ENCODE measurements at regions not wholly inside any gene's neighbourhood (a gene's known extent, or its start where the extent isn't known, plus 50 kb on each side); places are given as distances from the start of the nearest gene placed in this dataset.
A peak's percentile ranks its signal among the peaks of the same experiment; 100 is the strongest.

- Histone ChIP-seq H3K36me3 (no peaks in the 10 kb centered on the region), H3K27me3 (no peaks in the 10 kb centered on the region), H3K4me1 (ENCODE audit: low read depth) (no peaks in the 10 kb centered on the region), H3K4me3 (no peak overlapping the region), H3K27ac (no peak overlapping the region), H3K9me3 (ENCODE audit: low read depth) (no peaks in the 10 kb centered on the region)
- no peak for DNase-seq (ENCODE audit: low read depth in 1 of 2, low spot score in 1 of 2)
- TF ChIP-seq CTCF (IDR thresholded peaks at IDR 0.05; ENCODE audit: low read depth, low read length): no peak
Observed at GRCh38 chr18:48477348-48477747, 61.5 kb upstream of the CTIF start.

GRCh38 chr18:48476550-48476917 is 62.3 kb upstream of the CTIF start:
- Histone ChIP-seq H3K27me3 (no peaks in the 10 kb centered on the region), H3K36me3 (no peaks in the 10 kb centered on the region), H3K27ac (no peak overlapping the region), H3K4me1 (ENCODE audit: low read depth) (no peaks in the 10 kb centered on the region), H3K9me3 (ENCODE audit: low read depth) (no peaks in the 10 kb centered on the region), H3K4me3 (no peak overlapping the region)
- no peak for DNase-seq (ENCODE audit: low read depth in 1 of 2, low spot score in 1 of 2)
- TF ChIP-seq CTCF (IDR thresholded peaks at IDR 0.05; ENCODE audit: low read depth, low read length): no peak

- no peaks in the 10 kb centered on the region for H3K36me3 ChIP-seq
- no peak overlapping the region for H3K4me3 ChIP-seq
- no peaks in the 10 kb centered on the region for H3K4me1 ChIP-seq (ENCODE audit: low read depth)
- H3K27ac ChIP-seq: no peak overlapping the region
- DNase-seq (ENCODE audit: low read depth in 1 of 2, low spot score in 1 of 2): peak; percentile 84 to 90
- peak; percentile 83 for TF ChIP-seq CTCF (IDR thresholded peaks at IDR 0.05; ENCODE audit: low read depth, low read length)
- H3K27me3 ChIP-seq: no peaks in the 10 kb centered on the region
- H3K9me3 ChIP-seq (ENCODE audit: low read depth): no peaks in the 10 kb centered on the region
Observed at GRCh38 chr18:48475635-48476549, 62.9 kb upstream of the CTIF start.

- no peak for DNase-seq (ENCODE audit: low read depth in 1 of 2, low spot score in 1 of 2)
- no peak for TF ChIP-seq CTCF (IDR thresholded peaks at IDR 0.05; ENCODE audit: low read depth, low read length)
- Histone ChIP-seq H3K4me3 (no peak overlapping the region), H3K36me3 (no peaks in the 10 kb centered on the region), H3K27ac (no peak overlapping the region), H3K9me3 (ENCODE audit: low read depth) (no peaks in the 10 kb centered on the region), H3K4me1 (ENCODE audit: low read depth) (no peaks in the 10 kb centered on the region), H3K27me3 (no peaks in the 10 kb centered on the region)
Observed at GRCh38 chr18:48473816-48474215, 64.6 kb upstream of the ZBTB7C start.

- peak in 1 of 2 donors; percentile 61 for DNase-seq (ENCODE audit: low read depth in 1 of 2, low spot score in 1 of 2)
- Histone ChIP-seq H3K9me3 (ENCODE audit: low read depth) (no peaks in the 10 kb centered on the region), H3K27ac (no peak overlapping the region), H3K4me1 (ENCODE audit: low read depth) (no peaks in the 10 kb centered on the region), H3K4me3 (no peak overlapping the region), H3K27me3 (no peaks in the 10 kb centered on the region), H3K36me3 (no peaks in the 10 kb centered on the region)
- TF ChIP-seq CTCF (IDR thresholded peaks at IDR 0.05; ENCODE audit: low read depth, low read length): no peak
Observed at GRCh38 chr18:48472610-48473009, 63.4 kb upstream of the ZBTB7C start.
